ENCODE measurements at regions not wholly inside any gene's neighbourhood (a gene's known extent, or its start where the extent isn't known, plus 50 kb on each side); places are given as distances from the start of the nearest gene placed in this dataset.

DNA sequence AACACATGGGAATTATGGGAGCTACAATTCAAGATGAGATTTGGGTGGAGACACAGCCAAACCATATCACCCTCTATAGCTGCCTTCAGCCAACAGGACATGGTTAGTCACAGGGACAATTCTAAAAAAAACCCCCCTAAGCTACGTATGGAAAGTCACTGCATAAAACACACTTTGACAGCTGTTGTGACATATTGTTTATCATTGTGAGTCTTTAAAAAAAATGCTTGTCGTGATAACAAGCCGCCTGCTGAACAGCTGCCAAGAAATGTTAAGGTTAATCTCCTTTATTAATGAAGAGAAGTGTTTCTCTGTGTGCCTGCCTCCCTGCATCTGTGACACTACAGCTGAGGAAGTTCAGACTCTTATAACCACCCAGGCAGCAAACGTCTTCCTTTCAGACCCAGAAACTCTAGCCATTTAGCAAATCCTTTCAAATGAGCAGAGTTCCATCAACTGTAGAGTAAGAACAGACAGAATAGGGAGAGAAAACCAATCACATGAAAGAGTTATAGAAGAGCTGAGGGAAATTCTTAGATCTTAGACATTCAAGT is 1459.6 kb upstream of the TMEM132C start:
- DNase-seq: no peak

DNA sequence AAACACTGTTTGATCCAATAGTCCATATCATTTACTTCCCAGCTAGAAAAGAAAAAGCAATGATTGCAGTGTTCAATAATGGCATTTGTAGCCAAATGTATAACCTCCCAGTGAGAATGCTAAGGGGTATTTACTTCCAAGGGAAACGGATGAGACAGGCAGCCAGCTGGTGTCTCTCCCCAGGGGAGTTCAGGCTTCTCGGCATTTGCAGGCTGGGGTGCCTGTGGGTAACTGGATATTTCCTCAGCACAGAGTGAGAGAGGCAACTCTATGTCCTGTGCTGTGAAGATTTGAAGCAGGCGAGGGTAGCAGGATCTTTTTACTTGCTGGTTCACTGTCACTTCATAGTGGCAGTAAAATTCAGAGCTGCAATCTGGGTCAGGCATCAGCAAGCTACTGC is 1455.6 kb upstream of the TMEM132C start:
- DNase-seq: no peak

DNA sequence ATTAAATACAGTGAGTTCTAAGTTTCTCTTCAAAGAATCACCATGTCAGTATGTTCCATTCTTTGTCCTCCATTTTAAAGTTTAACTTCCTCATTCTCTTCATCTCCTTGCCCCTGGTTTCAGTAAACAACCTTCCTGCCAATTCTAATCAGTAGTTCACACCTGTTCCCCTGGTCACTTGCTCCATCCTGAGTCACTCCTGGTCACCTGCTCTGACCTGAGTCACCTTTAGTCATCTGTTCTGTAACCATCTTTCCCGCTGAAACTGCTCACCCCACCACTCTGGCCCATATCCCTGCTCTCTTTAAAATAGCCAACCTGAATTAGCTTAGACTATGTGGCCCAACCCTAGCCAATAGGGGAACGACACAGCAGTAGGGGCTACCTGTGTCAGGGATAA is 1447.4 kb upstream of the TMEM132C start:
- DNase-seq: no peak

DNA sequence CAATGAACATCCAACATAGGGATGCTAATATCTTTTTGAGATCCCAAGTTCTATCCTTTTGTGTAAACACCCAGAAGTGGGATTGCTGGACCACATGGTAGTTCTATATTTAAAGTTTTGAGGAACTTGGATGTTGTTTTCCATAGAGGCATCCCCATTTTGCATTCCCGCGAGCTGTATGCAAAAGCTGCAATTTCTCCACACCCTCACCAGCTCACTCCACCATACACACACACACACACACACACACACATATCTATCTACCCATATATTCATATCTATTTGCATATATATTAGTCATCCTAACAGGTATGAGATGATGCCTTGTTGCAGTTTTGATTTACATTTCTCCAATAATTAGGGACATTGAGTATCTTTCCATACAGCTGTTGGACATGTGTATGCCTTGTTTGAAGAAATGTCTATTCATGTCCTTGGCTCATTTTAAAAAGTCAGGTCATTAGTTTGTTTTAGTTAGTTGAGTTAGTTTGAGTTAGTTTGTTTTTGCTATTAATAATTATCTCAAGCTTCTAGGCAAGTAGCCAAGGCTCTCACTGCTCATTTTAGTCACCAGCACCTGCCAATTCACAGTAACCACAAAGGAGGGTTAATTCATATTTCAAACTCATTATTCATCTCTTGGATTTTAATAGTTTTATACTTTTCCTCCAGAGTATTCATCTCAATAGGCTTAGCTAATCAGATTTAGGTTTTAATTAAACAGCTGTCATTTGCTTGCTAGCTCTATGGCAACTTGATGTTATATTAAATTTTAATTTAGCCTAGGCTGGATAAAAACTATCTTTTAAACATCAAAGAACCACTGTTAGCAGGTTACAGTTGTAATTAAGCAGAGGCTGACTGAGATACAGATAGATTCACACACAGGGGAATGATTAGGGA is 1435.9 kb upstream of the TMEM132C start:
- DNase-seq: no peak

DNA sequence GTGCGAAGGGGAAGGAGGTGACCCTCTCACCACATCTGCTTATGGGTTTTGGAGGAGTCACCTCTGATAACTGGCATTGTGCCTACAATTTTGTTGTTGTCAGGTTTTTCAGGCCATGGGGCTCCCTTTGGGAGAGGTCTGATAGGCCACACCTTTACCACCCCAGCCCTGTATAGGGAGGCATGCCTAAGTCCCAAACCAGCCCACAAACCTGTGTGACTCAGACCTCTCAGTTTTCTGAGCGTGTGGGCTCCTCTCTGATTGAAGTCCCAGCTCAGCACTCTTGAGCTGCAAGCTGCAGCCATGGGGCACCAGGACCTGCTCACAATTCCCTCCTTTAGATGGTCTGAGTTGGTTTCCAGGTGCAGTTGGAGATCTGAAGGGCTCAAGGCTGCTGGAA is 1429.3 kb upstream of the TMEM132C start:
- no peak for DNase-seq

DNA sequence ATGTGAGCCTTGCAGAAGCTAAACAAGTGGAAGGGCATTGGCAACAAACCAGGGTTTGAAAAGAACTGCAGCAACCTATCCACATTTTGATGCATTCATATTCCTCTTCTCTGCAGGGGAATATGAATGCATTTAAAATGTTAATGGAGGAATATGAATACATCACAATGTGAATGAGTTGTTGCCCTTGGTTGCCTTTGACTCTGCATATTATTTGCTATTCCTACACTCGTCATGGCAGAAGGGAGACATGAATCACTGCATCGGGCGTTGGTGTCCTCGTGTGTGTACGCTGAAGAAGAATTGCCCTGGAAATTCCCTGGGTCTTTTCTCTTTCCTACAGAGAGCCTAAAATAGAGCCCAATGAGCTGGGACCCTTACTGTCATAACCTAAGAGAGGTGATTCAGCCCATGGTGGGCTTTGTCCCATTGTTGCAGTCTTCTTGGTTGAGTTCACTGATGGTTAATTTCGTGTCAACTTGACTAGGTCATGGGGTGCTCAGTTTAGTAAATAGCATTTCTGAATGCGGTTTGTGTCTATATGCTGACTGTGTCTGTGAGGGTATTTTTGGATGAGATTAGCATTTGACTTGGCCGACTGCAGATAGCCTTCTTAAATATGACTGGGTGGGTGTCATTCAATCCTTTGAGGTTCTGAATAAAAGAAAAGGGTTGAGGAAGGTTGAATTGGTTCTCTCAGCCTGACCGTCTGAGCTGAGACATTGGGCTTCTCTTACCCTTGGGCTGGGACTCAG is 1422.9 kb upstream of the TMEM132C start:
- no peak for DNase-seq

DNA sequence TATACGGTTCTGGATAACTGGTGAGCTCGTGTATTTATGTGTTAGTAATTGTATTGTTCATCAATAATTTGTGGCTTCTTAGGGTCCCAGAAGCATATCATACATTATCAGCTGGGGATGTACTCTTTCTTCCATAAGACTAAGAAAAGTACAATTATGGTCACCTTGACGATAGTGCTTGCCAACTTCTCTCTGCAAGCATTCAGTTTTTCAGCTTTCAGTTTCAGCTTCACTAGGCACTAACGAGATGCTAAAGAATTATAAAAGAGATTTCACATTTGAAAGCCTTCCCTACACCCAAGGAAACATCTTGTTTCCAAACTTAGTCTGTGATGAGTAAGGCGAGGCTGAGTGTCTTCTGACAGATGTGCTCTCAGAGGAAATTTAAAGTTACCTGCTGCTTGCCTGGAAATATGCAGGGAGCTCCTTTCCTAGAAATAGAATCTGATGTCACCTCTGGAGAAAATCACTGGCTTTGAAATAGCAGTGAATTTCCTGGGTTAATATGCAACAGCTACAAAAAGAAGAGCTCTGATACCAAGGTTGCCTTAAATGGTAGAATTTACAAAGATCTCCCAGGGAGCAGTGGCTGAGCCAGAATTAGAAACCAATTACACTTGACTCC is 1419.9 kb upstream of the TMEM132C start:
- no peak for DNase-seq

DNA sequence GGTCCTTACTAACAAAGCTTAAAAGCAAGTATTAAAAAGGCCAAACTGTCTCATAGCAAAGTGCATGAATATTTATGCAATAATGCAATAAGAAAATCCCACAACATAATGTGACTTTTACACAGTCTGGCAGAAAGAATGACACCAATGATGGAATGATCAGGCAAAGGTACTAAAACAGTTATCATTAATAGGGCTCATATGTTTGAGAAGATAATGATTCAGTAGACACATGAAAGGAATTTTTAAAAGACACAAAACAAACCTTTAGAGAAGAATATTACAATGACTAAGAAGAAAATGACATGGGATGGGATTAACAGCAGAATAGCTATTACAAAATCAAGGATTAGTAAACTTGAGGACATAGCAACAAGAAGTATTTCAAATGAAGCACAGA is 1411.2 kb upstream of the TMEM132C start:
- DNase-seq: no peak

DNA sequence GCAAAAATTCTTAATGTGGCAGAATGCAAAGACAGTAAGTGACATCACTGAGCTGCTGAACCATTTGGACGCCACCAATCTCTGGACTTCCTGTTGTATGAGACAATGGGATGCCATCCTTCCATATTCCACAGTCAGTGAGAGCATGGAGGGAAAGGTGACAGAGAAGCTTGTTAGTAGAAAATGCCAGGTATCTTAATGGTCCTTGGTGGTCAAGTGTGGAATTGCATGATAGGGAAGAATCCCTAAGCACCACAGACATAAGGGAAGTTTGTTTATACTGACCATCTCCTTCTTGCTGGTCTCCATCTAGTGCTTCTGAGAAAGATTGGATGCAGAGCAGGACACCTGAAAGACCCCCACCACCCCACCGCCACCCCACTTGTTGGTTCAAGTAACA is 1410.0 kb upstream of the TMEM132C start:
- DNase-seq: no peak

DNA sequence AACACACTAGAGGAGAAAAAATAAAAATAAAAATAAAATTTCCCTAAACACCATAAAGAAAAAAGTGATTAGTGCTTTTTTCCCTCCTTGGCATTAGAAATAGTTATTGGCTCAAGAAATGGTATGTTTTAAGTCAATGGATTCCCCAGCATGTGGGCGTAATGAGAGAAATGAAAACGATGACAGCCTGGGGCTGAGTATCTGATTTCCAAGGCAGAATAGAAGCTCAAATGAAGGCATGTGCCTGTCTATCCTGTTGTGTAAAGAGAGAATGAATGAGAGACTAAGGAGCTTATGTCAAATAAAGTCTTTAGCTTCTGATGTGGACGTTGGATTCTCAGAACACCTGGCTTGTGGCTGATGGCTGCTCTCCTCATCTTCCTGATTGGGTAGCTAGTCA is 1408.4 kb upstream of the TMEM132C start:
- DNase-seq: no peak

DNA sequence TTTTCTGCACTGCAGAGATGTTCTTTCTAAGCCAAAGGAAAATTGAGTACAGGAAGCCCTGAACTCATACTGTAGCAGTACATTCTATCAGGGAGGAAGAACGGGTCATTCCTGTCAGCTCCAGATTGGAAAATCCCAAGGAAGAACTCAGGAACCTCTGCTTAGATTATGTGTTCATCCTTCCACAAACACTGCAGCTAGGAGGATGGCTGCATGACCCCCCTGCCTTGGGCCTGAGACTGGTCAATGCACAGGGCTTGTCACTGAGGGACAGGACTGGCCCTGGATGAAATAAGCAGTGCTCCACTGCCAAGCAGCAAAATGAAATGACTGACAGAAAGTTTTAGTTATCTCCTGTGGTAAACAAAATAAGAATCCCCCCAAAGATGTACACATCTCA is 1406.8 kb upstream of the TMEM132C start:
- no peak for DNase-seq

DNA sequence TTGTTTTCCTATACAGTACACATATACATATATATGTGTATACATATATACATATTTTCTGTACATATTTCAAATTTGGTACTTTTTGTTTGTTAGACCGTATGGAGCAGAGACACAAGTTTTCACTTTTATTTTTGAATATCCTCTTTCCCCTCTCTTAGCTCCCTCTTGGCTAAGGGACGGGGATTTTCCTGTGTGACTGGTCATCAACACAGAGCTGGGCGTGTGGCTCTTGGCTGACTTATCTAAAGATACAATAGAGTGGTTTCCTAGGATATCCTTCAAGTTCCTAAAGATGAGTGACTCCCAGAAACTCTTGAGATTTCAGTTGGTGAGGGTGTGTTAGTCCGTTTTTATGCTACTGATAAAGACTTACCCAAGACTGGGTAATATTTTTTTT is 1404.5 kb upstream of the TMEM132C start:
- DNase-seq: no peak

DNA sequence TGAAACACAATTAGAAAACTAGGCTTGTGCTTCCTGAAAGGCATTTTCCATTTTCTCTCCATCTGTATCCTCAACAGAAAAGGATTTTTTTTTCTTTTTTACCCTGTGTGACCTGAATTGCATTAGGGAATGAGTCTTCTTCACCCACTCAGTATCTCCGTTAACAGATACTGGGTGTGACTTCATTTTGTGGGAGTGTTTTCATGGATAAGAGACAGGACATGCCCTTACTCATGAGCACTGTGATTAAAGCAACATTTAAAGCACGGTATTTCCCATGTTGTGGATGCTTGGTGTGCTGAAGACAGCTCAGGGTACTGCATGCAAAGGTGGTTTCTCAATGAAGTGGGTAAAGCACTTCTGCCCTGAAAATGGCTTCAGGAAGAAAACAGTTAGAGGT is 1397.3 kb upstream of the TMEM132C start:
- no peak for DNase-seq

DNA sequence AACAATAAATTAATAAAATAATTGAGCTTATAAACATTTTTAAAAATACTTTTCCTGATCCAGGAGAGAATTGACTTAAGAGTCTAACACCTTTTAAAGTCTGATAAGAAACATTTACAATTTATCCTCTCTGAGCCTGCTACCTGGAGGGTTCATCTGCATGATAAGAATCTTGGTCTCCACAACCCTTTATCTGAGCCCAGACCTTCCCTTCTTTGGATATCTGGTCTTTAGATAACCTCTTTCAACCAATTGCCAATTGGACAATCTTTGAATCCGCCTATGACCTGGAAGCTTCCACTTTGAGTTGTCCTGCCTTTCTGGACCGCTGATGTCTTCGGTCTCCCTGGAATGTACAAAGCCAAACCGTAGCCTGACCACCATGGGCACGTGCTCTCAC is 1393.3 kb upstream of the TMEM132C start:
- DNase-seq: no peak

DNA sequence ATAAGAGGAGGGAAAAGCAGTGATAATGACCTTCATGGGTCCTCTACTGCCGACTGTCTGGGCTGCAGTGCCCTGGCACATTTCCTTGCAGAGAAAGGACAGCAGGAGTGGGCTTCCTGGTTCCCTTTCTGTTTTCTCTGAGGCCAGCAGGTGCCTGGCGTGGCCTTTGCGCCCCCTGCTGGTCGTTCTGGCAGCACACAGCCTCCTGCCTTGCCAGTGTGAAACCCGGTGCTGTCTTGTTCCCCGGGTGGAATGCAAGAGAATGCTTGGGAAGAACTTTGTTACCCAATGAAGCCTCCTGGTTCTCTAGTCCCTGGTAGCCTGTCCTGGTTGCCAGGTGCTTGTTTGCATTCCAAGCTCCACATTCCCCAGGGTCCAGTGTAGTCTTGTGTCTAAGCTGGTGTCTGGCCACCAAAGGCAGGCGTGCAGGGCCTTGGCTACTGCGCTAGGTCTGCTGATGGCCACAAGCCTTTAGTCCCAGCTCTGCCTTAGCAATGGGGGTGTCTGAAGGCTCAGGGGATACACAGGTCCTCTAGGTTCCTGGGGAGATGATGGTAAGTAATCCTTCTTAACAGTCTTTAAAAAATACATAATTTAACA is 1392.4 kb upstream of the TMEM132C start:
- peak; percentile 86 for DNase-seq

DNA sequence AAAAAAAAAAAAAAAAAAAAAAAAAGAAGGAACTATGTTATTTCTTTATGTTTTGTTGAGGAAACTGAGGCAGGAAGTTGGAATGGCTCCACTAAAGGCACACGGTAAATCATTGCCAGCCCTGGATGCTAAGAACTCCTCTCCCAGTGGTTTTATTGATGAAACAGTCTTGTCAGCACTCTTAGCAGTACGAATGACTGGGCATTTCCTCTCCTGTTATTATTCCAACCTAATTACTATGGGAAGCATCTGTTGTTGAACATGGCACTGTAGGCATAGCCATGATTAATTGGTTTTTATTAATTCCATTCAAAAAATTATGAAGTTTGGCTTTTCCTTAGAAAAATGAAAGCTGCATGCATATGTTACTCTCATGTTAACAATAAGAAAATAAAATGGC is 1387.1 kb upstream of the TMEM132C start:
- DNase-seq: no peak

DNA sequence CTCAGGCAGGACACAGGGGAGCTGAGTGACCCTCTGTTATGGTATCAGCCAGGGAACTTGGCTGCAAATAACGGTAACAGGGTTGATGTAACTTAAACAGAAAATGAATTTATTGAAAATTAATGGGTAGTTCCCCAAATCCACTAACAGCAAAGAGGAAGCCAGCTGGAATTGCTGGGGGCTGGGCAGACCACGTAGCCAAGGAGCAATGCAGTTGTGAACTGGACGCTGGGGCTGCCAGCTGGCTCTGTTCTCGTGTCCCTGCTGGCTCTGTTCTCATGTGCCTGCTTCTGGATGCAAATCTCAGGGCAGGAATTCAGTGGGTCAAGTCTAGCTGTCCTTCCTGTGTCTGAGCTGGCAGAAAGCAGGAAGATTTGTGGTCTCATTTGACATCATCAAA is 1383.3 kb upstream of the TMEM132C start:
- DNase-seq: no peak

DNA sequence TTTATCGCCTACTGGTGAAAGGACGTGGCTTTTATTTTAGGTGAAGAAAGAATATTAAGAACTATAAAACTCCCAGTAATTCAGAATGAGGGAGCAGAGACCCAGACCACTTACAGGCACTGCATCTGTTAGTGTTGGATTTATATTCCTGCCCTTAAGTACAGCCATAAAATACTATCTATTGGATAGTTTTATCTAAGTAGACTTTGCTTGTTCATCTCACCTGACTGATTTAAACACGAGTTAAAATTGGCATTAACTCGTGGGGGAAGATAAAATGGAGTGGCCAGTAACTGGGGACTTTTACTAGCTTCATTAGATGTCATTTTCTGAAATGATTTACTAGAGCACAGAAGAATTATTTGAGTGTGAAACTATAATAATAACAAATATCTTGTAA is 1377.5 kb upstream of the TMEM132C start:
- no peak for DNase-seq

DNA sequence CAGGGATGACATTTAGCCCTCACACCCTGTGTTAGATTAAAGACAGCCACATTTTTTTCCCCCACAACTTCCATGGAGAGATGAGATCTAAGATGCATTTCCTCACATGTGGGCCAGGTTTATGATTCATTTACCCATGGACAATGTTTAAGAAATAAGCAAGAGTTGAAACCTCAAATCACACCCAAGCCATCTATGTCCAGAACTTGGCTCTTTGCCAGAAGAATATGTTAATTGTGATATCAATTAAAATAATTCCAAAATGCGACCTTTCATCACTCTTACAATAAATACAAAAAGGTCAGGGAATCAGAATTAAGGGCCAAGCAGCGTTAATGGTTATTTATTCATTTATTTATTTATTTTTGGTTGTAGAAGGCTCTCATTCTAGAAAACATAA is 1376.9 kb upstream of the TMEM132C start:
- no peak for DNase-seq

DNA sequence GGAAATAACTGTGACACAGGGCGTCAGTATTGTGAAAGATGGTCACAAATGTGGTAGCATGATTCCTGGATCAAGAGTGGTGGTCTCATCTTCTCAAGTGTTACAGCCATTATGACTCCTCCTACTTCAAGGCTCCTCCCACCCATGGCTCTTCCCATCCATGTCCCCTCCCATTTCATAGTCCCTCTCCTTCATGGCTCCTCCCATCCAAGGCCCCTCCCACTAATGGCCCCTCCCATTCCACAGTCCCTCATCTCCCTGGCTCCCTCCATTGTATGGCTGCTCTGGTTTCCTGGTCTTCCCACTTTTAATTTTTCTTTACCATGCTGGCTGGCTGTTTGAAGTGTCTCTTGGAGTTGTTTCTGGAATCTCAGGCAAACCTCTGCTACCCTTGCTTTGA is 1375.2 kb upstream of the TMEM132C start:
- no peak for DNase-seq

DNA sequence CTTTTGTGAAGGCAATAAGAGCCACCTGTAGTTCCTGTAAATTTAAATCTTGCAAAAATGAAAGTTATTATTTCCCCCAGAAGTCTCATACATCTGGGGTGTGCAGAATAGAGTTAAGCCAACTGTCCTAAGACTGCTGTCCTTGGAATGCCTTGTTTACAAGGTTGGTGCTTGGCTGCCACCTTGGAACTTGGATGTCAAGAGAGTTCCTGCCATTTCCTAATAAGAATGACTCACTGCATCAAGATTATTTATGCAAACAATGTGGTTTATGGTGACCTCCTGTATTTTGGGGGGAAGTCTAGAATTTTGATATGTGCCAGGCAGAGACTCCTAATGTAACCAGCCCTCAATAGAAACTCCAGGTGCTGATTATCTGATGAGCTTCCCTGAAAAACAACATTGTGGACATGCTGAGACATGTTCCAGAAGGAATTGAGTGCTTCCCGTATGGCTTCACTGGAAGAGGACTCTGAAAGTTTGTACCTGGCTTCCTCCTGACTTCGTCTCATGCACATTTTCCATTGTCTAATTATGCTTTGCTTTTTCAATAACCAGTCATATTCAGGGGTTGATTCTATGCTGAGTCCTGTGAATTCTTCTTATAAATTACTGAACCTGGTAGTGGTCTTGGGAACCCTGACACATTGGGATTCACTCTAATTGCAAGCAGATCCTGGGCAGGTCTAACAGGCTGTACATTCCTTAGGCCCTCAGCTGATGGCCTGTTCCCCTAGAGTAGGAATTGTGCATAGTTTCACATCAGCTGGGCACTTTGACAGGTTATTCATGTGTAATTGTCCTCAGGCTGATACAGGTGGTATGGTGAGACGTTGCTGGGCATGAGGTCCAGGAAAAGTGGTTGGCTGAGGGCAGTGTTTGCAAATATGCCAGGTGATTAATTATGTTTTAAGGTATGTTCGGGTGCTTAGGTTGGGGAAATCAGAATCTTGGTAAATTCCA is 1370.7 kb upstream of the TMEM132C start:
- peak; percentile 38 for DNase-seq

DNA sequence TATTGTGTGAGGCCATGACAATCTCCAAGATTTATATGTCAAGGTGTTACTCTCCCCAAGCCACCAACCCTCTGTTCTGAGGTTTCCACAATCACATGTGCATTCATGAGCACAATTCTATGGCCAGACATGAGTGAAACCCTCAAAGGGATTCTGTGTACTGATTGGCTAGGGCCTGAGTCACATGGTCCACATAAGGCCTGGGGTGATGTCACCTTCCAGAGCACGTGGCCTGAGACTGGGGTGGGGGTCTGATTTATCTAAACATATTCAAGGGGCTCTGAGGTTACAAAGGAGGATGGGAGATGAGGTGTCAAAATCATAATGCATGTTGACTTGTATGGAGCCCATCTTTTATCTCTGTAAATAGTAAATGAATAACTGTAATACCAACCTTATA is 1369.9 kb upstream of the TMEM132C start:
- DNase-seq: no peak

Measured in NCI-H510A treated with DMSO at 0.1 percent for 48 hours (cell line).